ENCODE measurements at regions not wholly inside any gene's neighbourhood (a gene's known extent, or its start where the extent isn't known, plus 50 kb on each side); places are given as distances from the start of the nearest gene placed in this dataset.

DNA sequence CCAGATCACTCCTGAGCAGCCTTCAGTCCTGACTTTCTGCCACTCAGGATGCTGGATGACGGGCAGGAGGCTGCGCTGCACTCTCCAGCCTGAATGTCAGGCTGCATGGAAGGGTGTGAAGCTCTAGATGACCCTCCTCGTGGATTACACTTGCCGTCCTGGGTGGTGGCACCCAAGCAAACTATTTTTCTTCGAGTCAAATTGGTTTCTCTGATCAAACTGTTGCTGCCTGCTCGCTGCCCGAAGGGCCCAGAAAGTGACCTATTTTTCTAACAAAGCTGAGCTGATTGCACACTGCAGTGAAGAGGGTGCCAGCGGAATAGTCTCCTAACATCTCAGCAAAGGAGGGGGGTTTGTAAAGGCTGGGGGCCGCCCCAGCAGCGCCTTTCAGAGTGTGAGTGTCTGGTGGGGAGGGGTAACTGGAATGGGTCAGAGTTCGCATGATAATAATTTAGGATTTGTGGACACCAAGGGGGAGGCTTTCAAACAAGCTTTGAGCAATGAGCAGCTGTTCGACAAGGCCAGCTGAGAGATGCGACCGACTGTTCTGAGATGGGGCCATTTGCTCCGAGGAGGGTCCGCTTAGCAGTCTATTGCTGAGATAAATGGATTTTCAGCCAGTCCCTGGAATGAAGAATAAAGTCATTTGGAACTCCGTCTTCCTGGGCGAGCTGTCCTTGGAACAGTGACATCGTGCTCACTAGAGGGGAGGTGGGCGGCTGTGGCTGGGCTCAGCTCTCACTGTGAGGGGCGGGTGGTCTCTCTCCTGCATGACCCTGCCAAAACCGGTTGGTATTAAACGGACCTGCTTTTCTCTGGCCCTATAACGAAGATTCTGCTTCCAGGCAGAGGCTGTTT is 537.6 kb downstream of the BRD1 start:
- no peak for TF ChIP-seq CEBPB (IDR thresholded peaks at IDR 0.05; ENCODE audit: borderline replicate concordance, low read depth, low read length)
- TF ChIP-seq RXRB (CRISPR knock-in tag; IDR thresholded peaks at IDR 0.05; ENCODE audit: borderline replicate concordance), result no peak
- TF ChIP-seq ZNF563 (CRISPR knock-in tag; IDR thresholded peaks at IDR 0.05), result no peak
- TF ChIP-seq POLR2A (IDR thresholded peaks at IDR 0.05; ENCODE audit: insufficient read depth in 1 of 2, low read depth in 2 of 2, low read length in 2 of 2), result no peak
- TF ChIP-seq CHD4 (IDR thresholded peaks at IDR 0.05; ENCODE audit: borderline replicate concordance, low read length), result no peak
- no peak for TF ChIP-seq ZNF317 (CRISPR knock-in tag; IDR thresholded peaks at IDR 0.05)
- no peak for TF ChIP-seq GABPA (IDR thresholded peaks at IDR 0.05; ENCODE audit: low read depth, low read length)
- no peak for TF ChIP-seq GABPA (CRISPR knock-in tag; IDR thresholded peaks at IDR 0.05; ENCODE audit: low read depth)
- TF ChIP-seq, protein P1, sequence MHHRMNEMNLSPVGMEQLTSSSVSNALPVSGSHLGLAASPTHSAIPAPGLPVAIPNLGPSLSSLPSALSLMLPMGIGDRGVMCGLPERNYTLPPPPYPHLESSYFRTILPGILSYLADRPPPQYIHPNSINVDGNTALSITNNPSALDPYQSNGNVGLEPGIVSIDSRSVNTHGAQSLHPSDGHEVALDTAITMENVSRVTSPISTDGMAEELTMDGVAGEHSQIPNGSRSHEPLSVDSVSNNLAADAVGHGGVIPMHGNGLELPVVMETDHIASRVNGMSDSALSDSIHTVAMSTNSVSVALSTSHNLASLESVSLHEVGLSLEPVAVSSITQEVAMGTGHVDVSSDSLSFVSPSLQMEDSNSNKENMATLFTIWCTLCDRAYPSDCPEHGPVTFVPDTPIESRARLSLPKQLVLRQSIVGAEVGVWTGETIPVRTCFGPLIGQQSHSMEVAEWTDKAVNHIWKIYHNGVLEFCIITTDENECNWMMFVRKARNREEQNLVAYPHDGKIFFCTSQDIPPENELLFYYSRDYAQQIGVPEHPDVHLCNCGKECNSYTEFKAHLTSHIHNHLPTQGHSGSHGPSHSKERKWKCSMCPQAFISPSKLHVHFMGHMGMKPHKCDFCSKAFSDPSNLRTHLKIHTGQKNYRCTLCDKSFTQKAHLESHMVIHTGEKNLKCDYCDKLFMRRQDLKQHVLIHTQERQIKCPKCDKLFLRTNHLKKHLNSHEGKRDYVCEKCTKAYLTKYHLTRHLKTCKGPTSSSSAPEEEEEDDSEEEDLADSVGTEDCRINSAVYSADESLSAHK (CRISPR knock-in tag; IDR thresholded peaks at IDR 0.05; ENCODE audit: borderline replicate concordance), result no peak
- no peak for TF ChIP-seq TGIF2 (CRISPR knock-in tag; IDR thresholded peaks at IDR 0.05)

Data from HepG2 (cell line).